Astrocyte (in vitro differentiated cells and primary cell): ENCODE measurements at regions not wholly inside any gene's neighbourhood (a gene's known extent, or its start where the extent isn't known, plus 50 kb on each side); places are given as distances from the start of the nearest gene placed in this dataset.

ENCODE experiments used
- DNase-seq: peaks from one replicate; pipeline ENCODE4 v3.0.0-alpha.2; 2010; ENCODE audit warnings: low read depth
- FAIRE-seq: peaks from 2 replicates; lab custom pipeline; 2011; peaks lifted over from hg19 to GRCh38; lab: Jason Lieb, UNC
- H2AFZ ChIP-seq: 2 replicates; pipeline ENCODE4 v1.6.0; 2012; ENCODE audit warnings: low read depth, low read length, inconsistent platforms
- H3K27ac ChIP-seq: 2 replicates; pipeline ENCODE4 v1.5.1; 2011; ENCODE audit warnings: low read depth, low read length, inconsistent platforms
- H3K27me3 ChIP-seq: 2 replicates; pipeline ENCODE4 v1.6.0; 2011; ENCODE audit warnings: low read length, inconsistent platforms; ENCODE audit not compliant: insufficient read depth
- H3K36me3 ChIP-seq: 2 replicates; pipeline ENCODE4 v1.5.1; 2011; ENCODE audit warnings: low read length, inconsistent platforms; ENCODE audit not compliant: insufficient read depth
- H3K4me1 ChIP-seq: 2 replicates; pipeline ENCODE4 v1.5.1; 2011; ENCODE audit warnings: low read length, inconsistent platforms; ENCODE audit not compliant: insufficient read depth
- H3K4me2 ChIP-seq: 2 replicates; pipeline ENCODE4 v1.6.0; 2012; ENCODE audit warnings: low read length, inconsistent platforms
- H3K4me3 ChIP-seq: 2 replicates; pipeline ENCODE4 v1.5.1; 2011; ENCODE audit warnings: low read depth, mild to moderate bottlenecking, low read length, inconsistent platforms; ENCODE audit not compliant: insufficient read depth
- H3K79me2 ChIP-seq: 2 replicates; pipeline ENCODE4 v1.6.0; 2012; ENCODE audit warnings: mild to moderate bottlenecking, low read length, inconsistent platforms; ENCODE audit not compliant: insufficient read depth
- H3K9ac ChIP-seq: 2 replicates; pipeline ENCODE4 v1.6.0; 2012; ENCODE audit warnings: mild to moderate bottlenecking, low read length, inconsistent platforms
- H3K9me3 ChIP-seq: 2 replicates; pipeline ENCODE4 v1.5.1; 2012; ENCODE audit warnings: low read depth, mild to moderate bottlenecking, low read length, inconsistent platforms; ENCODE audit not compliant: insufficient read depth
- H4K20me1 ChIP-seq: 2 replicates; pipeline ENCODE4 v1.6.0; 2012; ENCODE audit warnings: low read length, inconsistent platforms; ENCODE audit not compliant: insufficient read depth
- H3K27ac Mint-ChIP-seq: one replicate; pipeline ENCODE4 v1.8.0; 2021; ENCODE audit warnings: mild to moderate bottlenecking, mixed read lengths; ENCODE audit not compliant: unreplicated experiment
- H3K27me3 Mint-ChIP-seq: one replicate; pipeline ENCODE4 v1.8.0; 2021; ENCODE audit warnings: low read depth, mixed read lengths; ENCODE audit not compliant: unreplicated experiment
- H3K36me3 Mint-ChIP-seq: one replicate; pipeline ENCODE4 v1.8.0; 2021; ENCODE audit warnings: low read depth, mixed read lengths; ENCODE audit not compliant: unreplicated experiment
- H3K4me1 Mint-ChIP-seq: one replicate; pipeline ENCODE4 v1.8.0; 2021; ENCODE audit warnings: low read depth, mixed read lengths; ENCODE audit not compliant: unreplicated experiment
- H3K4me3 Mint-ChIP-seq: one replicate; pipeline ENCODE4 v1.8.0; 2021; ENCODE audit warnings: mild to moderate bottlenecking, moderate library complexity, mixed read lengths; ENCODE audit not compliant: unreplicated experiment
- H3K9me3 Mint-ChIP-seq: one replicate; pipeline ENCODE4 v1.8.0; 2021; ENCODE audit warnings: mild to moderate bottlenecking, mixed read lengths; ENCODE audit not compliant: unreplicated experiment
- EZH2 ChIP-seq: IDR thresholded peaks from 2 replicates; pipeline ENCODE4 v1.6.1; 2012; ENCODE audit warnings: mild to moderate bottlenecking, low read length, inconsistent platforms; ENCODE audit not compliant: insufficient read depth
- TF ChIP-seq, protein P1 (sequence below): IDR thresholded peaks from 2 replicates; pipeline ENCODE4 v1.5.1; 2011; ENCODE audit warnings: low read depth, mild to moderate bottlenecking, inconsistent platforms, low read length, moderate library complexity; ENCODE audit not compliant: insufficient read depth

GRCh38 chr5:142478113-142478512, 153.3 kb upstream of the SPRY4 start:
- no peak overlapping the region for H2AFZ ChIP-seq
- peaks cover 13% of the 10 kb centered on the region for H3K4me1 Mint-ChIP-seq

DNA sequence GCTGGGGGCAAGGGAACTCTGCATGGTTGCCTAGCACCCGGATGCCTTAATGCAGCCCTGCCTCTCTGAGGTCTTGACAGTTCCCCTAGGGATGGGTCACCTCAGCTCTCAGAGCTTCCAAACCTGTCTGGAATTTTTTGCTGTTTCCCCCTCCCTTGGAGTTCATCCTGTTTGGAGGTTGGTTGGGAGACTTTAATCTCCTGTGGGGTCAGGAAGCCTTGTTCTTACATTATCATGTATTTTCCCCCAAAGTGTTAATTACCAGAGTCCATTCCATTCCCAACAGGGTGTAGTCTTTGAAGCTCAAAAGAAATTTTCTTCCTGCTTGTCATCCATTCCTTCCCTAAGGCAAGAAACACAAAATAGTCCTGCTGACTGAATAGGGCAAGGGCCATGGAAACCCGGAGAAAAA, 150.3 kb upstream of the SPRY4 start:
- H3K27me3 Mint-ChIP-seq = peaks cover 9% of the 10 kb centered on the region
- H2AFZ ChIP-seq = no peak overlapping the region
- H3K27ac ChIP-seq = no peak overlapping the region
- H3K36me3 ChIP-seq = no peaks in the 10 kb centered on the region
- H3K9me3 ChIP-seq = peaks cover 4% of the 10 kb centered on the region
- no peak overlapping the region for H3K4me2 ChIP-seq
- H4K20me1 ChIP-seq = no peaks in the 10 kb centered on the region
- no peaks in the 10 kb centered on the region for H3K27me3 ChIP-seq
- H3K36me3 Mint-ChIP-seq = peaks cover 8% of the 10 kb centered on the region
- H3K4me1 ChIP-seq = peaks cover 11% of the 10 kb centered on the region
- no peaks in the 10 kb centered on the region for H3K79me2 ChIP-seq
- H3K27ac Mint-ChIP-seq = no peak overlapping the region
- no peak overlapping the region for H3K4me3 Mint-ChIP-seq
- H3K4me3 ChIP-seq = no peak overlapping the region
- DNase-seq = no peak
- no peak for FAIRE-seq
- peaks cover 12% of the 10 kb centered on the region for H3K9me3 Mint-ChIP-seq
- peaks cover 20% of the 10 kb centered on the region for H3K4me1 Mint-ChIP-seq
- TF ChIP-seq, protein P1, sequence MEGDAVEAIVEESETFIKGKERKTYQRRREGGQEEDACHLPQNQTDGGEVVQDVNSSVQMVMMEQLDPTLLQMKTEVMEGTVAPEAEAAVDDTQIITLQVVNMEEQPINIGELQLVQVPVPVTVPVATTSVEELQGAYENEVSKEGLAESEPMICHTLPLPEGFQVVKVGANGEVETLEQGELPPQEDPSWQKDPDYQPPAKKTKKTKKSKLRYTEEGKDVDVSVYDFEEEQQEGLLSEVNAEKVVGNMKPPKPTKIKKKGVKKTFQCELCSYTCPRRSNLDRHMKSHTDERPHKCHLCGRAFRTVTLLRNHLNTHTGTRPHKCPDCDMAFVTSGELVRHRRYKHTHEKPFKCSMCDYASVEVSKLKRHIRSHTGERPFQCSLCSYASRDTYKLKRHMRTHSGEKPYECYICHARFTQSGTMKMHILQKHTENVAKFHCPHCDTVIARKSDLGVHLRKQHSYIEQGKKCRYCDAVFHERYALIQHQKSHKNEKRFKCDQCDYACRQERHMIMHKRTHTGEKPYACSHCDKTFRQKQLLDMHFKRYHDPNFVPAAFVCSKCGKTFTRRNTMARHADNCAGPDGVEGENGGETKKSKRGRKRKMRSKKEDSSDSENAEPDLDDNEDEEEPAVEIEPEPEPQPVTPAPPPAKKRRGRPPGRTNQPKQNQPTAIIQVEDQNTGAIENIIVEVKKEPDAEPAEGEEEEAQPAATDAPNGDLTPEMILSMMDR = no peak
- TF ChIP-seq EZH2 = no peak
- no peak overlapping the region for H3K9ac ChIP-seq

More at GRCh38 chr5:142478113-142478512, 153.3 kb upstream of the SPRY4 start:
- peaks cover 4% of the 10 kb centered on the region for H3K9me3 ChIP-seq
- H3K4me3 ChIP-seq = no peak overlapping the region
- TF ChIP-seq, protein P1 = no peak
- TF ChIP-seq EZH2 = no peak
- FAIRE-seq (no peak), DNase-seq (no peak)
- peaks cover 2% of the 10 kb centered on the region for H3K4me1 ChIP-seq
- Mint-ChIP-seq H3K36me3 (peaks cover 8% of the 10 kb centered on the region), H3K4me3 (no peak overlapping the region), H3K27ac (no peak overlapping the region), H3K9me3 (peaks cover 12% of the 10 kb centered on the region), H3K27me3 (peaks cover 9% of the 10 kb centered on the region)
- no peaks in the 10 kb centered on the region for H3K79me2 ChIP-seq
- H3K4me2 ChIP-seq = no peak overlapping the region
- no peak overlapping the region for H3K27ac ChIP-seq
- no peak overlapping the region for H3K9ac ChIP-seq
- no peaks in the 10 kb centered on the region for H3K36me3 ChIP-seq
- H4K20me1 ChIP-seq = no peaks in the 10 kb centered on the region
- H3K27me3 ChIP-seq = no peaks in the 10 kb centered on the region

- Histone ChIP-seq H3K9ac (no peak overlapping the region), H3K4me3 (no peak overlapping the region), H3K27me3 (no peaks in the 10 kb centered on the region), H3K9me3 (peaks cover 4% of the 10 kb centered on the region), H4K20me1 (no peaks in the 10 kb centered on the region), H2AFZ (no peak overlapping the region), H3K4me1 (peaks cover 11% of the 10 kb centered on the region), H3K27ac (no peak overlapping the region), H3K36me3 (no peaks in the 10 kb centered on the region), H3K4me2 (no peak overlapping the region), H3K79me2 (no peaks in the 10 kb centered on the region)
- H3K27me3 Mint-ChIP-seq = peaks cover 9% of the 10 kb centered on the region
- TF ChIP-seq, protein P1 = no peak
- no peak for TF ChIP-seq EZH2
- H3K4me3 Mint-ChIP-seq = no peak overlapping the region
- no peak overlapping the region for H3K27ac Mint-ChIP-seq
- H3K9me3 Mint-ChIP-seq = peaks cover 8% of the 10 kb centered on the region
- FAIRE-seq (no peak), DNase-seq (no peak)
- peaks cover 20% of the 10 kb centered on the region for H3K4me1 Mint-ChIP-seq
- H3K36me3 Mint-ChIP-seq = peaks cover 8% of the 10 kb centered on the region
Measured at GRCh38 chr5:142474431-142475094, 149.7 kb upstream of the SPRY4 start.
